ENCODE measurements at regions not wholly inside any gene's neighbourhood (a gene's known extent, or its start where the extent isn't known, plus 50 kb on each side); places are given as distances from the start of the nearest gene placed in this dataset.
"Not testable (repeated sequence)": the region's sequence is repeated elsewhere in the genome, so short reads cannot be mapped to it uniquely, and the experiment has no call there.

DNA sequence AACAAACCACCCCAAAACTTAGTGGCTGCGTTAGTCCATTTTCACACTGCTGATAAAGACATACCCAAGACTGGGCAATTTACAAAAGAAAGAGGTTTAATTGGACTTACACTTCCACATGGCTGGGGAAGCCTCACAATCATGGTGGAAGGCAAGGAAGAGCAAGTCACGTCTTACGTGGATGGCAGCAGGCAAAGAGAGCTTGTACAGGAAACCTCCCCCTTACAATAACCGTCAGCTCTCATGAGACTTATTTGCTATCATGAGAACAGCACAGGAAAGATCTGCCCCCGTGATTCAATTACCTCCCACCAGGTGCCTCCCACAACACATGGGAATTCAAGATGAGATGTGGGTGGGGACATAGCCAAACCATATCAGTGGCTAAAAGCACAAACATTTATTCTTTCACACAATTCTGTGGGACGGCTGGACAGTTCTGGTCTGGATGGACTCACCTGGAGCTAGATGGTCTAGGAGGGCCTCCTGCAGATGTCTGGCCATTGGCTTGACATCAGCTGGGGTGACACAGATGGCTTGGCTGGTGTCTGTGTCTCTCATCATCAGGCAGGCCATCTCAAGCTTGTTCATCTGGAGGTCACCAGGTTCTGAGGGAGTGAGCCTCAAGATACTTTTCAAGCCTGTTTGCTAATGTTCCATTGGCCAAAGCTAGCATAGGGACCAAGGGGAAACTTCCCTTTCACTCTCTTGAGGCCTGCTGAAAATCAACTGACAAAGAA is 104.1 kb downstream of the SMIM20 start:
- FAIRE-seq; DNase-seq (ENCODE audit: insufficient read length, low spot score): not testable (repeated sequence)

DNA sequence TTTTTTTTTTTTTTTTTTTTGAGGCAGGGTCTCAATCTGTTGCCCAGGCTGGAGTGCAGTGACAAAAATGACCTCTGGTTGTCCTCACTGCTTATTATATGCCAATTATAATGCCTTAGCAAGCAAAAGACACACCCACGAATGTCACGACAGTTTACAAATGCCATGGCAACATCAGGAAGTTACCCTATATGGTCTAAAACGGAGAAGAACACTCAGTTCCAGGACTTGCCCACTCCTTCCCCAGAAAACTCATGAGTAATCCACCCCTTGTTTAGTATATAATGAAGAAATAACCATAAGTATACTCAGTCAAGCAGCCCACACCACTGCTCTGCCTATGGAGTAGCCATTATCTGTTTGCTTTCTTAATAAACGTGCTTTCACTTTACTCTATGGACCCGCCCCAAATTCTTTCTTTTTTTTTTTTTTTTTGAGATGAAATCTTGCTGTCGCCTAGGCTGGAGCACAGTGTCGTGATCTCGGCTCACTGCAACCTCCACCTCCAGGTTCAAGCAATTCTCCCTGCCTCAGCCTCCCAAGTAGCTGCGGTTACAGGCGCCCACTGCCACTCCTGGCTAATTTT is 106.2 kb downstream of the SMIM20 start:
- DNase-seq (ENCODE audit: insufficient read length, low spot score) = no peak
- FAIRE-seq = no peak

DNA sequence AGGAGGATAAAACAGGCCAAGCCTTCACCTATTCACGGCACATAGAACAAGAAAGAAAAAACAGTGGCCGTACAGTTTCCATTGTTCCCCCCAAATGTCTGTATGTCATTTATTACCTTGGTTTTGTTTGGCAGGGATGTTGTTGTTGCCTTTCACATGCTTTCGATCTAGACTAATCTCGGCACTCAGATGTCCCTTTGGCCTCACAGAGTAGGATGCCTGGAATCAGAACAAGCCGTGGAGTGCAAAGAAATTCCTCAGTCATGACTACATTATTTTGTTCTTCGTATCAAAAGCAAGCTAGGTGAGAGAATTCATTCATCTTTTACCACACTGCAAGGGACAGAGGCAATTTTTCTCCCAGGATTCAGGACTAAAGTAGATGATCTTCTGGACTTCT is 106.9 kb downstream of the SMIM20 start:
- FAIRE-seq (no peak), DNase-seq (ENCODE audit: insufficient read length, low spot score) (no peak)

DNA sequence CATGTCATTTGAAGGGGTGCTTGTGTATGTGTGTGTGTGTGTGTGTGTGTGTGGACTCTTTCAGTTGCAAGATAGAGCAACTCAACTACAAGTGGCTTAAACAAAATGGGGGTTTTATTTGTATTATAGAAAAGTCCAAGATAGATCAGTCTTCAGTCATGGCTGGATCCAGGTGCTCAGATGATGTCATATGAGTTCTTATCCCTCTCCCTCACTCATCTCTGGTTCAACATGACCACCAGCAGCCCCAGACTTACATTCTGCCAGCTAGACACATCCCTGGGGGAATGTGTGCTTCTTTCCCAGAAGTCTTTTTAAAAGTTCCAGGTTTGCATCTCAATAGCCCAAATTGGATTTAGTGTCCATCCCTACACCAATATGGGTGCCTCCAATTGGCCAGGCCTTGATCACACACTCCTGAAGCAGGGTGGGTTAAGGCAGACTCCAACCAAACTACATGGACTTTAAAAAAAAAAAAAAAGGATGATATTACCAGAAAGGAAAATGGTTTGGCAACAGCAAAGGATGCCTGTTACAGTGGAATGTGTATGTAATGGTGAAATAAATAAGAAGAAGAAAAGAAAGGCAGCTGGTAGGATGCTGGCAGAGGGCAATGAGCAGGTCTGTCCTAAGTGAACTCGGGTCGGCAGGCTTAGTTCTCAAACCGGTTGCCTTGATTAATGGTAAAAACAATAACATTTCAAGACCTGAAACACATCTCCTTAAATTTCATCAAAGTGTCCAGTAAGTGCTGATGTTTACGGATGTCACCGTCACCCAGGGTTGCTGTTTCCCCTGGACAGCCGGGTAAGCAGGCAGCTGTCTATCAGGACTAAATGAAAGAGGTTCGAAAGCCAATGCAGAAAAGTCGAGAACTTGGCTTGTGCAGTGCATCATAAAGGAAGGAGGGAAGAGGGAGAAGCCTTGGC is 107.7 kb downstream of the SMIM20 start:
- DNase-seq (ENCODE audit: insufficient read length, low spot score) (no peak), FAIRE-seq (no peak)

DNA sequence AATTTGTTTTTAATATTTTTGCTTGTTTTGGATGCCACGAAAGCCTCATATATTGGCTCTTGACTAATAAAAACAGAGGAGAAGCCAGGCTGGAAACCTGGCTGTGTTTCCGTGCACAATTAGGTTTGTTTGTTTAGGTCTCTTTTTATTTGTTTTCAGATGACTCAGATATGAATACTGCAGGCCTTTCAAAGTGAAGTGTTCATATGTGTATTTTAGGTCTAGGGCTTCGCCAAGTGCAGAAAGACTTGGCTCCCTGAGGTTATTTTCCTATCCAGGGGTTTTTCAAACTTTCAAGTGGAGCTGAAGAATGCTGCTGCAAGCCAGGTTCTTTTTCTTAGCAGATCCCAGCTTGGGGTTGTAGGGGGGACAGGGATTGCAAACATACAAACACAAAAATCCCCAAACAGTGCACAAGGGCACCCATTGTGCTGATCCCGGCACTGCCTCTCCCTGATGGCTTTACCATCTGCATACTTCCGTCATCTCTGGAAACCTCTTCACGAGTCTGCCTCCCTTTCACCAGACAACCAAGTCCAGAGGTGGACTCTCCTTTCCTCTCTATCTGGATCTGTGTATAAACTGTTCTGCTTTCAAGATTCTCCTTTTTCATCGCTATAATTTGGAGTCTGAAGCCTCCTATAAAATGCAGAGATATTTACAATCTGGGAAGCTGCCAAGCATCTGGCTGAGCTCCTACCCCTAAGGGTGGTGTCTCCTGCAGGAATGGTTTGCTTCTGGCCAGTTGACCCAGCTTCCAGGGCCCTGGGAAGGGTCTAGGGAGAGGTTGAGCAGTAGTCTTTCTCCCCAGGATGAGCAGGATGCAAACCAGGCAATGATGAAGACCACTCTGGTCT is 108.6 kb downstream of the SMIM20 start:
- no peak for DNase-seq (ENCODE audit: insufficient read length, low spot score)

DNA sequence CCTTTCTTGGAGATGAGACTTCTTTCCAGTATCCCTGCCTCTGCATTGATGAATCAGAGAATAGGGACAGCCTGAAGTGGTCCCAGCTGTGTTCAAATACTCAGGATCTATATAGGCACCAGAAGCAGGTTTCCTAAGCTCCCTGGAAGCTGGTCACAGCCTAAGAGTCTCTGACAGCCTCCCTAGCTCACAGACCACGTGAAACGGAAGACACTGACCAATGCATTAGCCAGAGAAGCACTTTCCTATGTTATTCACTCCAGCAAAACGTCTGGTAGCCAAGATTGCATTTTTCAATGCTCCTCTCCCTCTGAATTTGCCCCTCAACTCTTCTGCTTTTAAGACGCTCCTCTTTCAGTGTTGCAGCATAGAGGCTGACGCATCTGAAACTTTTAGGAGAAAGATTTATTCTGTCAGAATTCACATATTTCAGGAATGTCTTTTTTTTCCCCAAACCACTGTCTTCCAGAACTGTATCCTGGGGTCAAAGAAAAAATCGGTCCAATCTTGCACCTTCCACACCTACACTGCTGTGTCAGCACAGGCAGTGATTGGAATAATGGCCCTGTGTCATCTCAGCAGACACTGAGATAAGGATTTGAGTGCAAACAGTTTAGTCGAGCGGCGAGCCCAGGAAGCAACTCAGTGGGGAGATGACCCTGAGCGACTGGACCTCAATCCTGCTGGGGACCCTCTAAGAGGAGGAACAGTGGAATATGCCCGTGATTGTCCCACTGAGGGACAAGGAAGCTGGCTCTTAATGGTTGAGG is 109.4 kb downstream of the SMIM20 start:
- FAIRE-seq = no peak
- DNase-seq (ENCODE audit: insufficient read length, low spot score) = no peak

More for the DNA sequence above, 108.6 kb downstream of the SMIM20 start:
- no peak for FAIRE-seq

DNA sequence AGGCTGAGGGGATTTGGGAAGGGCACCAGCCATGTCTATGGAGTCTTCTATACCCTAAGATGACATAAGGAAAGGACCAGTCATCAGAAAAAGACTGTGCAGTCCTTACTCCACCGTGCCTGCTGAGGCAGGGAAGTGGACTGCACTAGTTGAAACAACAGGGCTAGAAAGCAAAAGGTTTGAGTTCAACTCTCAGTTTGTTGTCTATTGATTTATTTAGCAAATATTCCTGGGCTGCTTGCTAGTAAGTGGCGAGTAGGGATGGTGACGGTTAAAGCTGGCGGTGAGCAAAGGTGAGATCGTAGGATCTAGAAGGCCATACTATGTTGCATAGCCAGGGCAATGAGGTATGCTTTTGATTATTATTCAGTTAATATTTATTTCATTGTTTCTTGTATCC is 110.1 kb downstream of the SMIM20 start:
- FAIRE-seq (no peak), DNase-seq (ENCODE audit: insufficient read length, low spot score) (no peak)

DNA sequence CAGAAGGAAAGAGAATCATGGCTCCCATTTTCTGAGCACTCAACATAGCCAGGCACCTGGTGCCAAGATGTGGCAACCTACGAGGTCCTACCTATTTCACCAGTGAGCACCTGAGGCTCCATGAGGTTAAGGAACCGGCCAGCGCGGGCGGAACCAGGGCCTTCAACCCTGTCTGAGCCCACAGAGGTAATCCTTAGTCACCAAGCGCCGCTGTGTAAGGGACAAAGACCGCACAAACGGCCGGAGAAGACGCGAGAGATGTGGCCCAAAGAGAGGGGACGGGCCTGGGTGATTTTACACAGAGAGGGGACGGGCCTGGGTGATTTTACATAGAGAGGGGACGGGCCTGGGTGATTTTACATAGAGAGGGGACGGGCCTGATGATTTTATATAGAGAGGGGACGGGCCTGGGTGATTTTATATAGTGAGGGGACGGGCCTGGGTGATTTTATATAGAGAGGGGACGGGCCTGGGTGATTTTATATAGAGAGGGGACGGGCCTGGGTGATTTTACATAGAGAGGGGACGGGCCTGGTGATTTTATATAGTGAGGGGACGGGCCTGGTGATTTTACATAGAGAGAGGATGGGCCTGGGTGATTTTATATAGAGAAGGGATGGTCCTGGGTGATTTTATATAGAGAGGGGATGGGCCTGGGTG is 114.2 kb downstream of the SMIM20 start:
- FAIRE-seq (no peak), DNase-seq (ENCODE audit: insufficient read length, low spot score) (no peak)

DNA sequence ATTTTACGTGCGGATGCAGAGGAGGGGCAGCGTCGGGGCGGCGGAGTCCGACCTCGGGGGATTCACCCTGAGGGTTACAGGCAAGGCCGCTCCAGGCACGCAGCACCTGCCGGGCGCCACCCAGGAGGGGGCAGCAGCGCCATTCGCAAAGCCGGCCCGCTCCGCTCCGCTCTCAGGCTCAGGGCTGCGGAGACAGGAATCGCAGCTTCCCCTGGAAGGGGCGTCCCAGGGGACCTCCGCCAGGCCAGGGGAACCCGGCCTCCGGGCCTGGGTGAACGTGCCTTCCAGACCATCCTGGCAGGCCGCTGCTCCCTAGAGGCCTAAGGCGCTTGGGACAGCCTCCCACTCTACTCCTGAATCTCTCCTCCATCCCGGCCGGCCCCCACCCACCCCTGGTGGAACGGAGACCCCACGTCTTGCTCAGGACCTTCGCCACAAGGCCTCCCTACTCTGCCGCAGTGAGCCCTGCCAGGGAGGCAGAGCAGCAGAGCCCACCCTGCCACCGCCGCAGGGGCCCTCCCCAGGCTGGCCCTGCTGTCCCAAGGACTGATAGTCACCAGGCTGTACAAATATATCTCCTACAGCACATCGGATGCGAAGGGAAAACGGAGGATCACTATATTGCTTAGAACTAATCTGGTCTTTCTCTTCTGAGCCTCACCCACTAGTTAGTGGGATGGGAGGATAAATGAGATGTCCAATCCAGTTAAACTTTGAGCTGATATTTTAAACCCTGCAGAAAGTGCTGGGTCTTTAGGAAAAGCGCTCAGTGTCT is 115.0 kb downstream of the SMIM20 start:
- DNase-seq (ENCODE audit: insufficient read length, low spot score) = peak; percentile 62
- FAIRE-seq = peak; percentile 74

DNA sequence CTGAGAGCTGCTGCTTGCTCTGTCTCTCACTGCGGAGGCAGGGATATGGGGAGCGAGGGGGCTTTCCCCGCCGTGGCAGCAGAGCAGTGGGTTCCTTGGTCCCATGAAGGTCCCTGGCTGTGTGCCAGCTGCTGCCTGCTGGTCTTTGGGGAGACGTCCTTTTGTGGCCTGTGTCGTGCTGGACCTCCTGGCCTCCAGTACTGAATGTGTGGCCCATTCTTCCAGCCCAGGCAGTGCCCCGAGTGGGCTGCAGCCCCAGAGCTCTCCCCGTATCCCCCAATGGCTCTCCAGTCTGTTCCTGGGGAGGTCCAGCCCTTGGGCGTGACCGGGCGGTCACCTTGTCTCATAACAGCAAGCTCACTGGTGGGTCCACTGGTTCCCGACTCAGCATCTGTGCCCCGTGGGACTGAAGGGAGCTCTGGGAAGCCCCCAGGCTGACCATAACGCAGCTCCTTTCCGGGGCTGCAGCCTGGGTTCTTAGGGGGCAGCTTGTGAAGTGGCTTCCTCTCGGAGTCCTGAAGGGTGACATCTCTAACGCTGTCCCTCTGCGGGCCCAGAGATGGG is 115.6 kb downstream of the SMIM20 start:
- FAIRE-seq (no peak), DNase-seq (ENCODE audit: insufficient read length, low spot score) (no peak)

DNA sequence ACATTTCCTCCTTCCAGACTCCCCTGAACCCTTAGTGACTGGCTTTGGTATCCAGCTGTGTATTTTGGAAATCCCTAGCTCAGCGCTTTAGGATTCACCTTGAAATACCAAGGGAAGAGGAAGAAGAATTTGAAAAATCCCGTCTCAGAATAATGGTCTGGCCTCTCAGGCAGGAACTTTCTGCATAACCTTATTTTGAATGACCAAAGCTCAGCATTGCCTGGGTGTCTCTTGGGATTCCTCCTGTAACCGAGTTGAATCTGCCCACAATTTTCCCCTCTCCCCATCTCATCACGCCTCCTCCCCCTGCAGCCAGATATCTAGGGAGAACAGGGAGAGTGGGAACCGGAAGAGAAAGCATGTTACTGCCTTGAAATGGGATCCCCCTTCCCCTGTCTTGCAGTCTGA is 116.2 kb downstream of the SMIM20 start:
- FAIRE-seq (peak; percentile 33), DNase-seq (ENCODE audit: insufficient read length, low spot score) (no peak)

DNA sequence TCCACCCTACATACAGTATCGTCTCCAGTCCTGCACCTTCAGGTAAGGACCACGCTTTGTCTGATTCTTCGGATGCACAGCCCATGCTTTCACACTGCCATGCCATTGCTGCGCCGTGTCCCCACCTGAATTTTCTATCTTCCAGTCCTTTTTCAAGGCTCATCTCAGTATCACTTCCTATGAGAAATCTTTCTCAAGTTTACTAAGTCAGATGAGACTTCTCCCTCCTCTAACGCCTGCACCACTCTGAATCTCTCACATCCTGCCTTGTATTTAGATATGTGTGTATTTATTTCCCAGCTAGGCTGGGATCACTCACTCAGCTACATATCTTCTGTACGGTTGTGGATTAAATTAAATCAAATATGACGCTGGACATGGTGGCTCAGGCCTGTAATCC is 116.8 kb downstream of the SMIM20 start:
- DNase-seq (ENCODE audit: insufficient read length, low spot score) (no peak), FAIRE-seq (no peak)

DNA sequence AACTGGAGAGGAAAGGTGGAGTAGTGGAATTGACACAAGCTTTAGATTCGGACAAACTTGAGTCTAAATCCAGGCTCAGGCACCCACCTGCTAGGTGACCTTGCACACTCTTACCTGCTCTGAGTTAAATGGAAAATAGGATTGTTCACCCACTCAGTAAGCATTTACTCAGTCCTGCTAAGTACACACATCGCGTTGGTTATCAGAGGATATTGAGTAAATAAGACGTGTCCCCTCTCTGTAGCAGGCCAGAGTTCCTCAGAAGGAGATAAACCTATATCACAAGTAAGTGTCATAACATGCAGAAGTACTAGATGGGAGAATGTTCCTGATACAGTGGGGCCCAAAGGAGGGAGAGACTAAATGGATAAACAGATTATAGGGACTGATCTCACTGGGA is 117.7 kb downstream of the SMIM20 start:
- DNase-seq (ENCODE audit: insufficient read length, low spot score) (no peak), FAIRE-seq (no peak)

DNA sequence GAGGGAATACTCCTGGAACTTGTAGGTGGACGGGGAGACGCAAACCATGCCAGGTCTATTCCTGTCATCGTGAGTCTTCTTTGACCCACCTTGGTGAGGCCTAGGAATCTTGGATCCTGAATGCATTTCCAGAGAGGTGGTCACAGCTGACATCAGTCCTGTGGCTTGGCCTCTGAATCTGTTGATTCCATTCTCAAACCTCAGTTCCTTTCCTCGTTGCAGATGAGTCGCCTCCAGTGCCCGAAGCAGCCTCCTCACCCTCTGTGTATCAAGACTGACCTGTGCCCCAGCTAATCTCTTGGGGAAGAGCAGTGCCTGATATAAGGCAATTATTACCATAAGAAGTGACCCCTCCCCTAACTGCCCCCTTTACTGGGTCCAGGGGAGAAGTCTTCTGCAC is 118.1 kb downstream of the SMIM20 start:
- FAIRE-seq = no peak
- no peak for DNase-seq (ENCODE audit: insufficient read length, low spot score)

DNA sequence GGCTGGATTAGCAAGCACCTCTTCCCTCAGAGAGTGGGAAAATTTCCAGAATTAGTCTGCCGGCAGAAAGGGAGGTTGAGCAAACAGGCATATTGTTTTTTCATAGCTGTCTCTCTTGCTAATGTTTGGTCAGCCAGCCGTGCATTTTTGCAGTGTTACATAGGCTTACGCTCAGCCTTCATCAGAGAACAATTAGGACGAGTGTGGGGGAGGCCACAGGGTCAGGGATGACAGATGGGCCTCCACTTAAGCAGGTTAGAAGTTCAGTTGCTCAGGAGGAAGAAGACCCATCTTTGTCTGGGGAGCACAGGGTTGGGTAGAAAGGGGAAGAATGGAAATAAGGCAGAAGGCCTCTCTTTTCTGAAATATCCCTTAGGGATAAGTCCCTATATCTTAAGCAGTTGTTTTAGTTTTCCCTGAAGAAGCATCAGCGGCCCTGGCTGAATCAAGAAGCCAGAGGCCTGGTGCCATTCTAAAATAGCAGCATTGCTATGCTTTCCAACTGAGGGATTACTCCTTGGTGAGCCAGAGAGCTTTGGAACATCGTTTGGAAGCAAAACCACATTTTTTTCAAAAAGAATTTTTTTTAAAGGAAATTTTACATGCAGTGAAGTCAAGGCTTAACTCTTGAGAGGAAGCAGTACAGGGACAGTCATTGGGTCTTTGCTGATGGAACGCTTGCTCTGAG is 118.8 kb downstream of the SMIM20 start:
- FAIRE-seq = no peak
- DNase-seq (ENCODE audit: insufficient read length, low spot score) = no peak

DNA sequence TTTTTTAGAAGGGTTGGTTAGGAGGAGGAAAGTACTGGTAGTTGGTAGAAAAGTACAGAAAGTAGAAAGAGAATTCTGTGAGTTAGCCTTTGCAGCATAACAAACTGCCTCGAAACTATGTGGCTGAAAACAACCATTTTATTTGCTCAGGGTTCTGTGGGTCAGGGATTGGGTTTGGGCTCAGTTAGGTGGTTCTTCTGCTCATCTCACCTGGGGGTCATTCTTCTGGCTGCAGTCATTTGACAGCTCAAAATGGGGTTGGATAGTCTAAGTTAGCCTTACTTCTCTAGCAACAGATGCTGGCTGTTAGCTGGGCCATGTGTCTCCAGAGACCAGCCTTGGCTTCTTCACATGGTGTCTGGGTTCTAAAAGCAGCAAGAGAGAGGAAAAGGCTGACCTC is 119.4 kb downstream of the SMIM20 start:
- FAIRE-seq = no peak

DNA sequence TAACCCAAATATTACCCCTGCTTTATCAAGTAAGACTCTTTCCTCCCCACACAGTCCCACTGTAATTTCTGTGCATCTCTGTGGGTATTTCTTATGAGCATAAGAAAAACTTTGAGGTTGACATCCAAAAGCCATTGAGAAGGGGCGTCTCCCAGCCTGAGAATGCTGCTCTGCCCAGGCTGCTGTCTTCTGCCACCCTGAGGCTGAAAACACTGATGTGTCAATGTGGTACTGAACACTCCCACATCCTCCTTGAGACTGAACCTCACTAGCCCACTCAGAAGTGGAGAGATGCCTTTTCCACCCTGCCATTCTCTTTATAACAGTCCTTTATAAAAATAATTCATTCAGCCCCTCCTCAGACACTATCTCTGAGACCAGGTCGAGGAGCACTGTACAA is 120.8 kb downstream of the SMIM20 start:
- FAIRE-seq = no peak

More for the DNA sequence above, 119.4 kb downstream of the SMIM20 start:
- DNase-seq (ENCODE audit: insufficient read length, low spot score) = no peak

DNA sequence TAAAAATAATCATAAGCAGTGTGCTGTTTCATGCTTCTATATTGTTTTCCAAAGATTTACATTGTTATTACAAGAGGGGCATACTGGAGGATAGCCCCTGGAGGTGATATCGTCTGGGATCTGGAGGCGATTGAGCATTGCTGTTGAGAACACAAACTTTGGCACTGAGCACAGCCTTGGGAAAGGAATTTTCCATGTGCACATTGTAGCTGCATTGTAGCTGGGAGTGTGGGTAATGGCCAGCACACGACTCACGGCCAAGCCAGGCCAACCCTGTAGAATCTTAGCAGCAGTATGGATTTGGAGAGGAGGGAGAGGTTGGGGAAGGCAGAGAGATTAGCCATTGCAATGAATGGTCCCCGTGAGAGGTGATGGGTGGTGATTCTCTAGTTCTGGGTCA is 121.9 kb downstream of the SMIM20 start:
- DNase-seq (ENCODE audit: insufficient read length, low spot score) (no peak), FAIRE-seq (no peak)

More for the DNA sequence above, 120.8 kb downstream of the SMIM20 start:
- no peak for DNase-seq (ENCODE audit: insufficient read length, low spot score)
